ENCODE measurements at regions not wholly inside any gene's neighbourhood (a gene's known extent, or its start where the extent isn't known, plus 50 kb on each side); places are given as distances from the start of the nearest gene placed in this dataset.

DNA sequence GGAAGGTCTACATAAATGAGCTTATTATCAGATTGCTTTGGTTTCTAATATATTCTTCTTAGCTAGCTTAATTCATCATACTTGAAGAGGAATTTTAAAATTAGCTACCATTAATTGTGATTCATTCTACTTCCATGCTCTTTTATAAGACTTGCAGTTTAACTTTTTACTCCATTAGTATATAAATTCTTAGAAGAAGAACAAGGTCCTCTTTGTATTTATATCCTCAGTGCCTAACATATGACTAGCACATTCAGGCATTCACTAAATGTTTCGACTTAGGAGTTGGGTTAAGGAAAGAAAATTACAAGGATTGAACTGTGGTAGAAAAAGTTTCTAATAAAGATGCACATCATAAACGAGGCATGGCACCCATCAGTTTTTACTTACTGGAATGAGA is 1135.5 kb downstream of the JRKL start:
- no peaks in the 10 kb centered on the region for H3K4me1 ChIP-seq (ENCODE audit: insufficient read depth, low read length, poor library complexity, severe bottlenecking)
- H3K4me3 ChIP-seq (ENCODE audit: low read depth, low read length, poor library complexity, severe bottlenecking): no peak overlapping the region
- H3K9me3 ChIP-seq (ENCODE audit: low read depth, low read length, poor library complexity, severe bottlenecking): peaks cover 4% of the 10 kb centered on the region
- H3K27ac ChIP-seq (ENCODE audit: low read depth, low read length, poor library complexity, severe bottlenecking): no peak overlapping the region
- ChIA-PET POLR2A (ENCODE audit: low non-redundant PET) (interaction anchor here (0.6 kb wide), 1 partner anchor 295 kb away, joined by 3 read pairs; no protein-coding TSS in a partner anchor), CTCF (no interaction called here)
- DNase-seq (ENCODE audit: low spot score): no peak
- BruUV-seq (replicated peaks): no TSS peak
- intact Hi-C loops (cut with micrococcal nuclease; ENCODE audit: unreplicated experiment): no loop called here
- no peaks in the 10 kb centered on the region for H3K36me3 ChIP-seq (ENCODE audit: insufficient read depth, low read length, poor library complexity, severe bottlenecking)
- TF ChIP-seq, protein P1, sequence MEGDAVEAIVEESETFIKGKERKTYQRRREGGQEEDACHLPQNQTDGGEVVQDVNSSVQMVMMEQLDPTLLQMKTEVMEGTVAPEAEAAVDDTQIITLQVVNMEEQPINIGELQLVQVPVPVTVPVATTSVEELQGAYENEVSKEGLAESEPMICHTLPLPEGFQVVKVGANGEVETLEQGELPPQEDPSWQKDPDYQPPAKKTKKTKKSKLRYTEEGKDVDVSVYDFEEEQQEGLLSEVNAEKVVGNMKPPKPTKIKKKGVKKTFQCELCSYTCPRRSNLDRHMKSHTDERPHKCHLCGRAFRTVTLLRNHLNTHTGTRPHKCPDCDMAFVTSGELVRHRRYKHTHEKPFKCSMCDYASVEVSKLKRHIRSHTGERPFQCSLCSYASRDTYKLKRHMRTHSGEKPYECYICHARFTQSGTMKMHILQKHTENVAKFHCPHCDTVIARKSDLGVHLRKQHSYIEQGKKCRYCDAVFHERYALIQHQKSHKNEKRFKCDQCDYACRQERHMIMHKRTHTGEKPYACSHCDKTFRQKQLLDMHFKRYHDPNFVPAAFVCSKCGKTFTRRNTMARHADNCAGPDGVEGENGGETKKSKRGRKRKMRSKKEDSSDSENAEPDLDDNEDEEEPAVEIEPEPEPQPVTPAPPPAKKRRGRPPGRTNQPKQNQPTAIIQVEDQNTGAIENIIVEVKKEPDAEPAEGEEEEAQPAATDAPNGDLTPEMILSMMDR (conservative IDR thresholded peaks at IDR 0.05; ENCODE audit: low read depth, low read length): no peak
- no peak for TF ChIP-seq EZH2 (IDR thresholded peaks at IDR 0.05; ENCODE audit: borderline replicate concordance, low read depth, low read length, poor library complexity, severe bottlenecking)
- H3K27me3 ChIP-seq (replicated peaks; ENCODE audit: insufficient read depth, low read depth, low read length, poor library complexity): no peaks in the 10 kb centered on the region

- Histone ChIP-seq H3K27ac (ENCODE audit: low read depth, low read length, poor library complexity, severe bottlenecking) (no peak overlapping the region), H3K9me3 (ENCODE audit: low read depth, low read length, poor library complexity, severe bottlenecking) (peaks cover 4% of the 10 kb centered on the region), H3K4me3 (ENCODE audit: low read depth, low read length, poor library complexity, severe bottlenecking) (no peak overlapping the region), H3K36me3 (ENCODE audit: insufficient read depth, low read length, poor library complexity, severe bottlenecking) (no peaks in the 10 kb centered on the region), H3K4me1 (ENCODE audit: insufficient read depth, low read length, poor library complexity, severe bottlenecking) (no peaks in the 10 kb centered on the region), H3K27me3 (replicated peaks; ENCODE audit: insufficient read depth, low read depth, low read length, poor library complexity) (no peaks in the 10 kb centered on the region)
- ChIA-PET POLR2A (ENCODE audit: low non-redundant PET) (no interaction called here), CTCF (no interaction called here)
- no peak for DNase-seq (ENCODE audit: low spot score)
- BruUV-seq (replicated peaks): no TSS peak
- intact Hi-C loops (cut with micrococcal nuclease; ENCODE audit: unreplicated experiment): no loop called here
- TF ChIP-seq EZH2 (IDR thresholded peaks at IDR 0.05; ENCODE audit: borderline replicate concordance, low read depth, low read length, poor library complexity, severe bottlenecking): no peak
- TF ChIP-seq, protein P1 (conservative IDR thresholded peaks at IDR 0.05; ENCODE audit: low read depth, low read length): no peak
Measured at GRCh38 chr11:97537407-97538150, 1147.8 kb downstream of the JRKL start.

DNA sequence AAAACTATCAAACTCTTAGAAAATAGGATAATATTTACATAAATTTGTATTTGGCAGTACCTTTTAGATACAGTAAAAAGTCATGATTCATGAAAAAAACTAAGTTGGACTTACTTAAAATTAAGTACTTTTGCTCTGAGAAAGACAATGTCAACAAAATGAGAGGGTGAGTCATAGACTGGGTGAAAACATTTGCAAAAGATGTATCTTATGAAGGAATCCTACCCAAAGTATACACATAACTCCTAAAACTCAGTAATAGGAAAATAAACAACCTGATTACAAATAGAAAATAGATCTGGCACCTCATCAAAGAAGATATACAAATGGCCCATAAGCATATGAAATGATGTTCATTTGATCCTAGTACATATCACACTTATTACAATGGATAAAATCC is 1154.6 kb downstream of the JRKL start:
- intact Hi-C loops (cut with micrococcal nuclease; ENCODE audit: unreplicated experiment): no loop called here
- Histone ChIP-seq H3K9me3 (ENCODE audit: low read depth, low read length, poor library complexity, severe bottlenecking) (no peaks in the 10 kb centered on the region), H3K4me1 (ENCODE audit: insufficient read depth, low read length, poor library complexity, severe bottlenecking) (no peaks in the 10 kb centered on the region), H3K4me3 (ENCODE audit: low read depth, low read length, poor library complexity, severe bottlenecking) (no peak overlapping the region), H3K27me3 (replicated peaks; ENCODE audit: insufficient read depth, low read depth, low read length, poor library complexity) (no peaks in the 10 kb centered on the region), H3K27ac (ENCODE audit: low read depth, low read length, poor library complexity, severe bottlenecking) (no peak overlapping the region), H3K36me3 (ENCODE audit: insufficient read depth, low read length, poor library complexity, severe bottlenecking) (no peaks in the 10 kb centered on the region)
- no peak for TF ChIP-seq EZH2 (IDR thresholded peaks at IDR 0.05; ENCODE audit: borderline replicate concordance, low read depth, low read length, poor library complexity, severe bottlenecking)
- TF ChIP-seq, protein P1 (conservative IDR thresholded peaks at IDR 0.05; ENCODE audit: low read depth, low read length): no peak
- BruUV-seq (replicated peaks): no TSS peak
- DNase-seq (ENCODE audit: low spot score): no peak
- POLR2A ChIA-PET (ENCODE audit: low non-redundant PET): no interaction called here
- CTCF ChIA-PET: no interaction called here

All from A673 (cell line).